ENCODE measurements at regions not wholly inside any gene's neighbourhood (a gene's known extent, or its start where the extent isn't known, plus 50 kb on each side); places are given as distances from the start of the nearest gene placed in this dataset.

GRCh38 chr17:71710816-71711215, 410.0 kb upstream of the SOX9 start:
- TF ChIP-seq CTCF (conservative IDR thresholded peaks at IDR 0.05; ENCODE audit: low read depth, low read length): no peak
- TF ChIP-seq EZH2 (IDR thresholded peaks at IDR 0.05; ENCODE audit: low read length, unreplicated experiment): no peak
